ENCODE measurements at regions not wholly inside any gene's neighbourhood (a gene's known extent, or its start where the extent isn't known, plus 50 kb on each side); places are given as distances from the start of the nearest gene placed in this dataset.

GRCh38 chr11:93080146-93080759 lies 110.8 kb downstream of the MTNR1B start:
- DNase-seq, result no peak

GRCh38 chr11:93081694-93082093 lies 112.2 kb downstream of the MTNR1B start:
- DNase-seq, result no peak

- no peak for DNase-seq
Observed at GRCh38 chr11:93082900-93083299, 113.4 kb downstream of the MTNR1B start.

GRCh38 chr11:93084727-93085505 lies 112.9 kb downstream of the SLC36A4 start:
- DNase-seq, result no peak

GRCh38 chr11:93089474-93090102 lies 108.2 kb downstream of the SLC36A4 start:
- DNase-seq, result peak; percentile 94
